ENCODE measurements at regions not wholly inside any gene's neighbourhood (a gene's known extent, or its start where the extent isn't known, plus 50 kb on each side); places are given as distances from the start of the nearest gene placed in this dataset.

GRCh38 chr3:76043746-76044145, 258.4 kb upstream of the ZNF717 start:
- no peaks in the 10 kb centered on the region for H3K79me2 ChIP-seq (ENCODE audit: control insufficient read depth, insufficient read depth, low read length, poor library complexity)
- H4K91ac ChIP-seq (ENCODE audit: low read depth, low read length) = no peak overlapping the region
- no peaks in the 10 kb centered on the region for H3K9me3 ChIP-seq (ENCODE audit: insufficient read depth, low read depth, low read length)
- H3K4ac ChIP-seq (ENCODE audit: low read depth, low read length) = no peak overlapping the region
- WGBS (ENCODE audit: extremely low coverage, insufficient coverage, insufficient read length) = no CpG with 5 or more reads among the region's 2 CpGs
- H2AK5ac ChIP-seq (ENCODE audit: low read length) = no peak overlapping the region
- H3K14ac ChIP-seq (ENCODE audit: low read length) = no peak overlapping the region
- H2BK120ac ChIP-seq (ENCODE audit: insufficient read depth, low read length, poor library complexity) = no peak overlapping the region
- DNase-seq = no peak
- H3K9ac ChIP-seq (ENCODE audit: low read length) = no peak overlapping the region
- no peak overlapping the region for H2BK12ac ChIP-seq (ENCODE audit: low read length)
- H2BK5ac ChIP-seq (ENCODE audit: low read depth, low read length, poor library complexity) = no peak overlapping the region
- no peak overlapping the region for H3K23ac ChIP-seq (ENCODE audit: low read length)
- no peak overlapping the region for H3K18ac ChIP-seq (ENCODE audit: low read length)
- no peak overlapping the region for H3K4me2 ChIP-seq (ENCODE audit: low read length)
- no peaks in the 10 kb centered on the region for H3K36me3 ChIP-seq (ENCODE audit: control insufficient read depth in 1 of 2, insufficient read depth in 2 of 2, low read length in 2 of 2)
- no peak overlapping the region for H3K27ac ChIP-seq (ENCODE audit: low read depth, low read length)
- H3K27me3 ChIP-seq (ENCODE audit: insufficient read depth, low read length) = no peaks in the 10 kb centered on the region
- no peak overlapping the region for H4K8ac ChIP-seq (ENCODE audit: low read depth, low read length)
- H3K4me1 ChIP-seq (ENCODE audit: control insufficient read depth in 1 of 2, insufficient read depth in 2 of 2, low read length in 2 of 2) = no peaks in the 10 kb centered on the region
- H3K79me1 ChIP-seq (ENCODE audit: low read length) = no peaks in the 10 kb centered on the region
- no peak overlapping the region for H4K12ac ChIP-seq (ENCODE audit: low read depth, low read length)
- no peak overlapping the region for H2AFZ ChIP-seq (ENCODE audit: insufficient read depth, low read length, poor library complexity)
- no peak overlapping the region for H3K4me3 ChIP-seq (ENCODE audit: low read depth, low read length)

GRCh38 chr3:76044601-76045600, 259.6 kb upstream of the ZNF717 start:
- no peaks in the 10 kb centered on the region for H3K9me3 ChIP-seq (ENCODE audit: insufficient read depth, low read depth, low read length)
- no peak overlapping the region for H4K8ac ChIP-seq (ENCODE audit: low read depth, low read length)
- no peak overlapping the region for H2BK12ac ChIP-seq (ENCODE audit: low read length)
- H3K79me2 ChIP-seq (ENCODE audit: control insufficient read depth, insufficient read depth, low read length, poor library complexity) = no peaks in the 10 kb centered on the region
- no peak overlapping the region for H3K18ac ChIP-seq (ENCODE audit: low read length)
- no peak overlapping the region for H2BK120ac ChIP-seq (ENCODE audit: insufficient read depth, low read length, poor library complexity)
- H2BK5ac ChIP-seq (ENCODE audit: low read depth, low read length, poor library complexity) = no peak overlapping the region
- no peak overlapping the region for H4K12ac ChIP-seq (ENCODE audit: low read depth, low read length)
- peak; percentile 5 to 67 for DNase-seq
- H2AFZ ChIP-seq (ENCODE audit: insufficient read depth, low read length, poor library complexity) = no peak overlapping the region
- H3K9ac ChIP-seq (ENCODE audit: low read length) = no peak overlapping the region
- no peak overlapping the region for H4K91ac ChIP-seq (ENCODE audit: low read depth, low read length)
- H3K79me1 ChIP-seq (ENCODE audit: low read length) = no peaks in the 10 kb centered on the region
- no peak overlapping the region for H3K4me2 ChIP-seq (ENCODE audit: low read length)
- H3K14ac ChIP-seq (ENCODE audit: low read length) = no peak overlapping the region
- no peak overlapping the region for H3K4ac ChIP-seq (ENCODE audit: low read depth, low read length)
- H3K27me3 ChIP-seq (ENCODE audit: insufficient read depth, low read length) = no peaks in the 10 kb centered on the region
- H3K4me3 ChIP-seq (ENCODE audit: low read depth, low read length) = no peak overlapping the region
- no peaks in the 10 kb centered on the region for H3K4me1 ChIP-seq (ENCODE audit: control insufficient read depth in 1 of 2, insufficient read depth in 2 of 2, low read length in 2 of 2)
- no peak overlapping the region for H3K27ac ChIP-seq (ENCODE audit: low read depth, low read length)
- H3K23ac ChIP-seq (ENCODE audit: low read length) = no peak overlapping the region
- H2AK5ac ChIP-seq (ENCODE audit: low read length) = no peak overlapping the region
- WGBS (ENCODE audit: extremely low coverage, insufficient coverage, insufficient read length) = no CpG with 5 or more reads among the region's 3 CpGs
- H3K36me3 ChIP-seq (ENCODE audit: control insufficient read depth in 1 of 2, insufficient read depth in 2 of 2, low read length in 2 of 2) = no peaks in the 10 kb centered on the region

DNA sequence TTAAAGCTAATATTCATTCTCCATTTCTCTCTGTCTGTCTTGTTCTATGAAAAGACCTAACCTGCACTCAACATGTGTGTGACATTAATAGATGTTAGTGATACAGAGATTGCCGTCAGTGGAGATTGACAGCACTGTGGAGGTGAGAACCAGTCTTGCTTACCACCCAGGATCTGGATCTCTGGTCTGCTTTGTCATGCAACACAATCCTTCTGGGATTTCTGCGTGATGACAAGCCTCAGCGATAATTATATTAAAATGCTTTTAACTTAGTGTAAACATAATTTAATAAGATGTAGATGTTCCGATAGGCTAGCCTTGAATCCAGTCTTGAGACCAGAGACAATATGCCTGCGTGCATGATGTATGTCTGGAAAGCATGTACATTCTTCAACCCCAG, 262.0 kb upstream of the ZNF717 start:
- H3K36me3 ChIP-seq (ENCODE audit: control insufficient read depth in 1 of 2, insufficient read depth in 2 of 2, low read length in 2 of 2) = no peaks in the 10 kb centered on the region
- no peak overlapping the region for H2AK5ac ChIP-seq (ENCODE audit: low read length)
- no peak overlapping the region for H3K27ac ChIP-seq (ENCODE audit: low read depth, low read length)
- H2AFZ ChIP-seq (ENCODE audit: insufficient read depth, low read length, poor library complexity) = no peak overlapping the region
- no peaks in the 10 kb centered on the region for H3K27me3 ChIP-seq (ENCODE audit: insufficient read depth, low read length)
- H3K9ac ChIP-seq (ENCODE audit: low read length) = no peak overlapping the region
- no peak overlapping the region for H3K4me2 ChIP-seq (ENCODE audit: low read length)
- no CpG with 5 or more reads among the region's 5 CpGs for WGBS (ENCODE audit: extremely low coverage, insufficient coverage, insufficient read length)
- H2BK5ac ChIP-seq (ENCODE audit: low read depth, low read length, poor library complexity) = no peak overlapping the region
- no peak overlapping the region for H4K8ac ChIP-seq (ENCODE audit: low read depth, low read length)
- H3K79me1 ChIP-seq (ENCODE audit: low read length) = no peaks in the 10 kb centered on the region
- no peak overlapping the region for H3K4ac ChIP-seq (ENCODE audit: low read depth, low read length)
- no peaks in the 10 kb centered on the region for H3K9me3 ChIP-seq (ENCODE audit: insufficient read depth, low read depth, low read length)
- DNase-seq = no peak
- H3K4me1 ChIP-seq (ENCODE audit: control insufficient read depth in 1 of 2, insufficient read depth in 2 of 2, low read length in 2 of 2) = no peaks in the 10 kb centered on the region
- H3K23ac ChIP-seq (ENCODE audit: low read length) = no peak overlapping the region
- no peak overlapping the region for H2BK120ac ChIP-seq (ENCODE audit: insufficient read depth, low read length, poor library complexity)
- H3K4me3 ChIP-seq (ENCODE audit: low read depth, low read length) = no peak overlapping the region
- H3K79me2 ChIP-seq (ENCODE audit: control insufficient read depth, insufficient read depth, low read length, poor library complexity) = no peaks in the 10 kb centered on the region
- no peak overlapping the region for H3K18ac ChIP-seq (ENCODE audit: low read length)
- no peak overlapping the region for H4K12ac ChIP-seq (ENCODE audit: low read depth, low read length)
- H4K91ac ChIP-seq (ENCODE audit: low read depth, low read length) = no peak overlapping the region
- no peak overlapping the region for H2BK12ac ChIP-seq (ENCODE audit: low read length)
- no peak overlapping the region for H3K14ac ChIP-seq (ENCODE audit: low read length)

DNA sequence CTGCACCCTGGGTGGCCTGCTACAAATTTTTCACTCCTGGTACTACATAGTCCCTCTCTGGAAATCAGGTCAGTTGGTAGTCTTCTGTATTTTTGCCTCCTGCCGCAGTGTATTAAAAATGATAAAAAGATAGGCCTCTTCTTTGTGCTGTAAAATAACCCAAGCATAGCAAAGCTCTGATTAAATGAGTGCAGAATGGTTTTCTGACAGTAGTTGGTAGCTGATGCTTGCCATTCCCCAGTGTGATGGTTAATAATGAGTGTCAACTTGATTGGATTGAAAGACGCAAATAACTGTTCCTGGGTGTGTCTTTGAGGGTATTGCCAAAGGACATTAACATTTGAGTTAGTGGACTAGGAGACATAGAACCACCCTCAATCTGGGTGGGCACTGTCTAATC, 264.4 kb upstream of the ZNF717 start:
- Histone ChIP-seq H3K14ac (ENCODE audit: low read length) (no peak overlapping the region), H4K12ac (ENCODE audit: low read depth, low read length) (no peak overlapping the region), H3K4me2 (ENCODE audit: low read length) (no peak overlapping the region), H3K36me3 (ENCODE audit: control insufficient read depth in 1 of 2, insufficient read depth in 2 of 2, low read length in 2 of 2) (no peaks in the 10 kb centered on the region), H3K9me3 (ENCODE audit: insufficient read depth, low read depth, low read length) (no peaks in the 10 kb centered on the region), H2BK120ac (ENCODE audit: insufficient read depth, low read length, poor library complexity) (no peak overlapping the region), H3K9ac (ENCODE audit: low read length) (no peak overlapping the region), H3K79me2 (ENCODE audit: control insufficient read depth, insufficient read depth, low read length, poor library complexity) (no peaks in the 10 kb centered on the region), H3K27ac (ENCODE audit: low read depth, low read length) (no peak overlapping the region), H3K79me1 (ENCODE audit: low read length) (no peaks in the 10 kb centered on the region), H2BK12ac (ENCODE audit: low read length) (no peak overlapping the region), H4K8ac (ENCODE audit: low read depth, low read length) (no peak overlapping the region), H3K4me1 (ENCODE audit: control insufficient read depth in 1 of 2, insufficient read depth in 2 of 2, low read length in 2 of 2) (no peaks in the 10 kb centered on the region), H2AK5ac (ENCODE audit: low read length) (no peak overlapping the region), H3K4me3 (ENCODE audit: low read depth, low read length) (no peak overlapping the region), H2AFZ (ENCODE audit: insufficient read depth, low read length, poor library complexity) (no peak overlapping the region), H3K18ac (ENCODE audit: low read length) (no peak overlapping the region), H2BK5ac (ENCODE audit: low read depth, low read length, poor library complexity) (no peak overlapping the region), H3K27me3 (ENCODE audit: insufficient read depth, low read length) (no peaks in the 10 kb centered on the region), H3K4ac (ENCODE audit: low read depth, low read length) (no peak overlapping the region), H3K23ac (ENCODE audit: low read length) (no peak overlapping the region), H4K91ac (ENCODE audit: low read depth, low read length) (no peak overlapping the region)
- no peak for DNase-seq
- WGBS (ENCODE audit: extremely low coverage, insufficient coverage, insufficient read length) = no CpG with 5 or more reads among the region's 2 CpGs
